ENCODE measurements at regions not wholly inside any gene's neighbourhood (a gene's known extent, or its start where the extent isn't known, plus 50 kb on each side); places are given as distances from the start of the nearest gene placed in this dataset.

DNA sequence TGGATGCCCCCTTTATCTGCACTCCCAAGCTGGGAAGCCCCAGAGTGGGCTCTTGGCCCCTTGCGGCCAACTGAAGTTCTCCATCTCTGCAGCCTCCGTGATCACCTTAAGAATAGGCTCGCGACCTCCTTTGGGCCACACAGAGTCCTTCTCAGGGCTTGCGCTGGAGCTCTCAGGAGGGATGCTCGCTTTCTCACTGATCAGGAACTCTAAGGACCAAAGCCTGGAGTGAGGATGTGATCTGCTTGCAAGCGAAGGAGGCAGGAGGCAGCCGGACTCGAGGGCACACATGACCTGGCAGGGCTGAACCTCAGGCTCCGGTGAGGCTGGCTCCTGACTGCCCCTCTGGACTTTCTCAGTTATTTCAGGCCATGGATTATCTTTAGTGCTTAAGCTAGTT is 192.1 kb upstream of the MKI67 start:
- no peak for DNase-seq

- no peak for DNase-seq
Measured at GRCh38 chr10:128318913-128319312, 192.7 kb upstream of the MKI67 start.

GRCh38 chr10:128322106-128322505 is 195.9 kb upstream of the MKI67 start:
- no peak for DNase-seq

DNA sequence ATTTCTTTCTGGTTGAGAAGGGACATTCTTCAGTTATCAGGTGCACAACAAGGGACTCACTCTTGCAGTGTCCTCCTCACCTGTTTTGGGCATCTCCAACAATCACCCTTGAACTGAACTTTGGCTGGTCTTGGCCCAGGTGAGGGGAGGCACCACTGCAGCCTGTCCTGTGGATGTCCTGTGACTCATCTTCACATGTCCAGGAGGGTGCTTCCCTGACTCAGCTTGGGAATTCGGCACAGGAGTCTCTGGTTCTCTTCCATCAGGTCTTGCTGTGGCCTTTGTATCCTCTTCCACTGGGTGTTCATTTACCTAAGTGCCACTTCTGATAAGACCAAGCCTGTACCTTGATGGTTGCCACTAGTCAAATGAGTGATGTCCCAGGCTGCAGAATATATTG is 196.7 kb upstream of the MKI67 start:
- no peak for DNase-seq

DNA sequence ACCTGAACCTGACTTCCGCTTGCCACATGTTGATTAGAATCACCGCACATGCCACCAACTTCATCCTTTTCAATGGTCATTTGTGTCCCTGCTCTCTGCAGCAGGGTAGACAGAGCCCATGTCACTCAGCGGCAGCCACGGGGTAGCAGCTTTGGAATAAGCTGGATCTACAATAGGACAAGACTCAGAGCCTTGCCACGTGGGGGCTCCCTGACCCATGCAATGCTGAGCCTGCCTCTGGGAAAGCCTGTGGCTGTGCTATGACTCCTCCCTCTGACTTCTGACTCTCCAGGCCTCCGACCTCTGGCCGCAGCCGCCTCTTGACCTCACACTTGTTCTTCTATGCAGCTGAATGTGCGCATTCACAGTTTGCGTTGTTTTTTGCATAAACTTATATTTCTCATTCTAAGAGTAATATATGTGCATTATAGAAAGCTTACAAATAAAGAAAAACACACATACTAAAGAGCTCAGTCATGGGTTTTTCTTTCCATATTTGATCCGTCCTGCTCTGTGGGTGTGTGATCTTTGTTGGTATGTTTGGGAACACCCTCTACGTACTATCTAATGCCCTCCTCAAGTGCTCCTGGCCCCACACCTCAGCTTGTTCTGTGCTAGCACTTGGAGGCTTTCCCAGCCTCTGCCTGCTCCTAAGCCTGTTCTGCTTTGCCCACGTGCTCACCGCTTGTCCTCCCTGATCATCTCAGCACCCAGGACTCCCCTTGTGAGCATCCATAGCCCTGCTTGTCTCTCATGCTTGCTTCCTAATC is 198.0 kb upstream of the MKI67 start:
- no peak for DNase-seq

DNA sequence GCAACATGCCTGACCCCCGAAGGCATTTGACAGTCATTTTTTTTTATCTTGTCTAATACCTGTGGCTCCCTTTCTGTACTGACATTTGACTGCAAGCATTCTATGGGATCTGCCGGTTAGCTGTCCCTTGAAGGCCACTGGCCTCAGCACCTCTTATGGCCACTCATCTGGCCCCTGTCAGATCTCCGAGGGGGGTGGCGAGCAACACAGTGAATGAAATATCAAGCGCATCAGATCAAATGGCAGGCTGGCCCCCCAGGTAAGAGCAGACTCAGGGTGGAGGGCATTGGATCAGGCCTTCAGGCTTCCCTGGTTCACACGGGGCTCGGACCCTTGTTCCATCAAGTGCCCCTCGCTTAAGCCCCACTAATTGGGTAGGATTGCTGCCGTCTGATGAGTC is 199.6 kb upstream of the MKI67 start:
- DNase-seq, result no peak

DNA sequence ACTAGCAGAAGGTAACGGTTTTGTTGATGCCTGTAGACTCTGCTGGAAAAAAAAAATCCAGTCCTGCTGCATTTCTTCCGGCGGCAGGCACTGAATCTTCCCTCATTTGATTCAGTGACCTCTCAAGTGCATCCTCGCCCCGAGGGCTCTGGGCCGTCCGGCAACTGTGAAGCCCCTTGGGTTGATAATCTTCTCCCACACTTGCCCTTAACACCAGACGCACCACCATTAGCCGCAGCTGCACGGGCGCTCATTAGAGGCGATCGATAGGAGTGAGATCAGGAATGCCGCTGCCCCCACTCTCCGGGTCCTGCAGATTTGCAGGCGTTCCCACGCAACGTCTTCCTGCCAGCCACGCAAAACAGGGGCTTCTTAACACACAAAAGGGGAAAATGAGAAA is 200.0 kb upstream of the MKI67 start:
- DNase-seq, result no peak

DNA sequence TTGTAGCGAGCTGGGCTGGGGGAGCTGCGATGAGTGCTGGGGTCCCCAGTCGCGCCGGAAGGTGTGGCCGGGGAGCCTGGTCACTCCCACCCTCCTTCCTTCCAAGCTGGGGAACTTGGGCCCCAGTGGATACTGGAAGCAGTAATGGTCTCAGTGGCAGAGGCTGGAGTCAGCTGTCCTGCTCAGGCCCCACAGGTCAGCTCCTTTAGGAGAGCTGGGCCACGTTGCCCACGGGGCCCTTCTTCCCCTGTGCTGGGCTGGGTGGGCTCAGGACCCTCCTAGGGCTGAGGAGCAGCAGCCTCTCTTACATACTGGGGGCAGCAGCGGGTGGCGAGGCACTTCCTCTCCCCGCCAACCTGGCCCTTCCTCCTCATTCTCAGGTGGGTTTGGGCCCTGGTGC is 200.6 kb upstream of the MKI67 start:
- DNase-seq, result no peak

DNA sequence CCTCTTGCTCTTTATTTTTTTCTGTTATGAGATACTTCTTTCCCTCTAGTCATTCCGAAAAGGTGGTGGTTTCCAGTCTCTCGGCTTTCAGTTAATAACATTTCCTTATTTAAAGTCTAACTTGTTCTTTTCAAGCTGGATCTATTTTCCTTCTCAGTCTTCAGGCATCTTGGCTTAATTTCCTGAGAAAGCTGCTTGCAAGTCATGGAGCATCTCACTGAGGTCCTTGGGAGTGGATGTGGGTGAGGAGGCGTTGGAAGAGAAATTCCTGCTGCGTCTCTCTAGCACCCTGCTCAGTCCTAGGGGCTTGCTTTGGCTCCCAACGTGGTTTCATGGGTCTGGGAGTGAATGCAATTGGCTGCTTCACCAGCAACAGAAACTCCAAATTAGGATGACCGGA is 210.2 kb upstream of the MKI67 start:
- DNase-seq, result no peak

- DNase-seq, result no peak
Measured at GRCh38 chr10:128337860-128338378, 211.7 kb upstream of the MKI67 start.

DNA sequence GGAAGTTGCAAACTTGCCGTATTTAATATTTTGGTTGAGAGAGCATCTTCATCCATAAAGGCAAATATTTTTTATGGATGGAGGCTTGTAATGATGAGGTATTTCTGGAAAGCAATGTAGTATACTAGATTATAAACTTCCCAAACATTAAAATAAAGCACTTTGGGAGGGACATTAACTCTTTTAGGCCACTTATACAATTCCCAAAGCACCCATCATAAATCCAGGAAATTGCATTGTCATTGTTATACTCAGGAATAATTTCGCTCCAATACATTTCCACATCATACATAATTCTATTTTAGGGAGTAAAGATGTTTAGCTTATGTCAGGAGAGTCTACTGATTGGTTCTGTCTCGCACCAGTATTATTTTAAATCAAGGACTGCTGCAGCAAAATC is 212.7 kb upstream of the MKI67 start:
- no peak for DNase-seq

GRCh38 chr10:128339753-128340152 is 213.5 kb upstream of the MKI67 start:
- no peak for DNase-seq

DNA sequence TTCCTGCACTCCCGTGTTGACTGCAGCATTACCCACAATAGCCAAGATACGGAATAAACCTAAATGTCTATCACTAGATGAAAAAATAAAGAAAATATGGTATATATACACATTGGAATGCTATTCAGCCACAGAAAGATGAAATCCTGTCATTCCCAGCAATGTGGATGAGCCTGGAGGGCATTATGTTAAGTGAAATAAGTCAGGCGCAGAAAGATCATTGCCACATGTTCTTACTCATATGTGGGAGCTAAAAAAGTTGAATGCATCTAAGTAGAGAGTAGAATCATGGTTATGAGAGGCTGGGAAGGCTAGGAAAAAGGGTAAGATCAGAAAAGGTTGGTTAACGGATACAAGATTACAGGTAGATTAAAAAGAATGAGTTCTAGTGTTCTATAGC is 219.1 kb upstream of the MKI67 start:
- DNase-seq, result no peak

GRCh38 chr10:128360783-128361182 is 234.6 kb upstream of the MKI67 start:
- DNase-seq, result no peak

GRCh38 chr10:128361487-128361886 is 235.3 kb upstream of the MKI67 start:
- no peak for DNase-seq

- DNase-seq, result no peak
Measured at GRCh38 chr10:128362514-128362913, 236.3 kb upstream of the MKI67 start.

GRCh38 chr10:128364631-128365030 is 238.4 kb upstream of the MKI67 start:
- DNase-seq, result no peak

- DNase-seq, result no peak
Measured at GRCh38 chr10:128365156-128365725, 239.0 kb upstream of the MKI67 start.

DNA sequence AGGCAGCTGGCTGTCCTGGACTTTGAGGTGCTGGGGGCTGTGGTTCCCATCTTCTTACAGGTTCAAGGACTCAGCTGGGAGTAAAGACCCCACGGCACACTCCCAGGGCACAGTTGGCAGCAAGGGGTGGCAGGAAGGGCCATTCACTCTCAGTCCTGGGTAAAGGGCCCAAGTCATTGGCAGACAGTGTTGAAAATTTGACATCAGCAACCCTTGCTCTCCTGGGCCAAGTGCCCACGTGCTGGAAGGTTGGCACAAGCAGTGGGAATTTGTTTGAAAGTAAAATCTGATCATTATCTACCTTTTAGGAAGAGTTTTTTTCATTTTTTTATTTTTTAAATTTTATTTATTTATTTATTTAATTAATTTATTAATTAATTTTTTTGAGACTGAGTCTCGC is 241.6 kb upstream of the MKI67 start:
- DNase-seq, result no peak

- no peak for DNase-seq
Measured at GRCh38 chr10:128369101-128369650, 243.0 kb upstream of the MKI67 start.

- DNase-seq, result no peak
Measured at GRCh38 chr10:128373071-128373749, 247.0 kb upstream of the MKI67 start.

- no peak for DNase-seq
Measured at GRCh38 chr10:128373831-128374230, 247.6 kb upstream of the MKI67 start.

DNA sequence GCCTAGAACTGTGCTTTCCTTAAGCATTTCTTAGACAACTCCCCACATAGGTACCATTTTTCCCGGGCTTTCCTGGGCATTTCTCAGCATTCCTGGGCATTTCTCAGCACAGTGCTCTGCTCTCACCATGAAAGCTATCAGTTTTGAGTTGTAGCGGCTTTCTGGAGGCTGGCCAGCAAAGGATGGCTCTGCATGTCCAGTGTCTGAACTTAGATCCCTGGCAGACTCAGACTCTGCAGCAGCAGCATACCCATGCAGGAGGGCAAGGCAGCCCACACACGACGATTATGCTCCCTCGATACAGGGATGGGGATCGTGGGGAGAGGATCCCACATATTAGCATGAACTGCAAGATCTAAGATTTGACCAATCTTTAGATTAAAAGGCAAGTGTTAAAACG is 248.9 kb upstream of the MKI67 start:
- no peak for DNase-seq
